WTC11 (cell line): ENCODE measurements at regions not wholly inside any gene's neighbourhood (a gene's known extent, or its start where the extent isn't known, plus 50 kb on each side); places are given as distances from the start of the nearest gene placed in this dataset.

Experiments
- ATAC-seq: fragments of 200-7000 bp; cut with Tn5 transposase; 2 replicates; pipeline ENCODE4 v1.10.0; 2021; ENCODE audit warnings: mild to moderate bottlenecking, moderate library complexity
- CTCF ChIA-PET: fragments of 300-600 bp; sonication (Branson Sonifier 250); formaldehyde crosslinking; loops from one replicate; lab custom pipeline; 2021; ENCODE audit warnings: antibody characterized with exemption; lab: Charles Lee
- POLR2A ChIA-PET: fragments of 350-600 bp; sonication (Branson Sonifier 250); formaldehyde crosslinking; loops from one replicate; lab custom pipeline; 2021; ENCODE audit warnings: antibody characterized with exemption; lab: Charles Lee
- DNase-seq: peaks from one replicate; pipeline ENCODE4 v3.0.0; 2021; ENCODE audit warnings: low spot score
- H3K27ac Mint-ChIP-seq: 2 replicates; pipeline ENCODE4 v1.8.0; 2021; ENCODE audit warnings: mixed read lengths
- H3K27me3 Mint-ChIP-seq: 2 replicates; pipeline ENCODE4 v1.8.0; 2021; ENCODE audit warnings: low read depth, mild to moderate bottlenecking, moderate library complexity, mixed read lengths
- H3K36me3 Mint-ChIP-seq: 2 replicates; pipeline ENCODE4 v1.8.0; 2021; ENCODE audit warnings: mixed read lengths
- H3K4me1 Mint-ChIP-seq: 2 replicates; pipeline ENCODE4 v1.8.0; 2022; ENCODE audit warnings: mixed read lengths
- H3K4me3 Mint-ChIP-seq: 2 replicates; pipeline ENCODE4 v1.8.0; 2021; ENCODE audit warnings: mild to moderate bottlenecking, moderate library complexity, mixed read lengths
- H3K9me3 Mint-ChIP-seq: 2 replicates; pipeline ENCODE4 v1.8.0; 2021; ENCODE audit warnings: mixed read lengths
- ATF3 ChIP-seq: sonication (generic); formaldehyde crosslinking; conservative IDR thresholded peaks from 2 replicates; pipeline ENCODE4 v1.8.1; 2022; ENCODE audit warnings: mild to moderate bottlenecking, missing genetic modification reagents
- CBFB ChIP-seq: sonication (generic); formaldehyde crosslinking; IDR thresholded peaks from 2 replicates; pipeline ENCODE4 v1.8.1; 2022; ENCODE audit warnings: mild to moderate bottlenecking, low read depth, missing genetic modification reagents
- CREB1 ChIP-seq: sonication (generic); formaldehyde crosslinking; IDR thresholded peaks from 2 replicates; pipeline ENCODE4 v1.8.0; 2023; ENCODE audit warnings: mild to moderate bottlenecking, missing genetic modification reagents
- E2F4 ChIP-seq: sonication (generic); formaldehyde crosslinking; IDR thresholded peaks from 2 replicates; pipeline ENCODE4 v1.8.1; 2022; ENCODE audit warnings: low read depth, mild to moderate bottlenecking, moderate library complexity, missing genetic modification reagents, borderline replicate concordance
- EMX1 ChIP-seq: fragments of 250-450 bp; sonication (Bioruptor Pico); IDR thresholded peaks from 2 replicates; pipeline ENCODE4 v1.8.0; 2021; ENCODE audit warnings: mild to moderate bottlenecking
- FOXJ3 ChIP-seq: sonication (generic); formaldehyde crosslinking; IDR thresholded peaks from 2 replicates; pipeline ENCODE4 v1.9.0; 2021; ENCODE audit warnings: missing genetic modification reagents, mild to moderate bottlenecking, borderline replicate concordance
- FOXP1 ChIP-seq: sonication (generic); formaldehyde crosslinking; IDR thresholded peaks from 2 replicates; pipeline ENCODE4 v1.8.0; 2022; ENCODE audit warnings: missing genetic modification reagents, mild to moderate bottlenecking, moderate library complexity, borderline replicate concordance
- GABPB1 ChIP-seq: sonication (generic); formaldehyde crosslinking; IDR thresholded peaks from 2 replicates; pipeline ENCODE4 v1.8.1; 2023; ENCODE audit warnings: mild to moderate bottlenecking, missing genetic modification reagents
- HMGA2 ChIP-seq: fragments of 250-450 bp; sonication (Bioruptor Pico); IDR thresholded peaks from 2 replicates; pipeline ENCODE4 v1.4.0; 2021; ENCODE audit warnings: mild to moderate bottlenecking, moderate library complexity
- HMGXB4 ChIP-seq: sonication (generic); formaldehyde crosslinking; IDR thresholded peaks from 2 replicates; pipeline ENCODE4 v1.8.1; 2023; ENCODE audit warnings: mild to moderate bottlenecking, moderate library complexity, missing genetic modification reagents
- JUN ChIP-seq: sonication (generic); formaldehyde crosslinking; IDR thresholded peaks from 2 replicates; pipeline ENCODE4 v1.8.0; 2023; ENCODE audit warnings: mild to moderate bottlenecking, missing genetic modification reagents
- NFATC4 ChIP-seq: fragments of 250-450 bp; sonication (Bioruptor Pico); IDR thresholded peaks from 2 replicates; pipeline ENCODE4 v1.9.0; 2021; ENCODE audit warnings: mild to moderate bottlenecking
- NFE2L1 ChIP-seq: sonication (generic); formaldehyde crosslinking; IDR thresholded peaks from 2 replicates; pipeline ENCODE4 v1.8.1; 2023; ENCODE audit warnings: missing genetic modification reagents
- NR3C1 ChIP-seq: sonication (generic); formaldehyde crosslinking; conservative IDR thresholded peaks from 2 replicates; pipeline ENCODE4 v1.8.1; 2023; ENCODE audit warnings: low read depth, mild to moderate bottlenecking, missing genetic modification reagents
- SP1 ChIP-seq: sonication (generic); formaldehyde crosslinking; conservative IDR thresholded peaks from 2 replicates; pipeline ENCODE4 v1.8.1; 2022; ENCODE audit warnings: missing genetic modification reagents
- TP53 ChIP-seq: sonication (generic); formaldehyde crosslinking; IDR thresholded peaks from 2 replicates; pipeline ENCODE4 v1.8.1; 2023; ENCODE audit warnings: mild to moderate bottlenecking, missing genetic modification reagents
- USF1 ChIP-seq: sonication (generic); formaldehyde crosslinking; IDR thresholded peaks from 2 replicates; pipeline ENCODE4 v1.8.0; 2022; ENCODE audit warnings: mild to moderate bottlenecking, missing genetic modification reagents
- ZBTB21 ChIP-seq: sonication (generic); formaldehyde crosslinking; IDR thresholded peaks from 2 replicates; pipeline ENCODE4 v1.8.1; 2023; ENCODE audit warnings: mild to moderate bottlenecking, missing genetic modification reagents, borderline replicate concordance
- ZNF121 ChIP-seq: sonication (generic); formaldehyde crosslinking; IDR thresholded peaks from 2 replicates; pipeline ENCODE4 v1.8.0; 2023; ENCODE audit warnings: missing genetic modification reagents
- ZNF232 ChIP-seq: sonication (generic); formaldehyde crosslinking; IDR thresholded peaks from 2 replicates; pipeline ENCODE4 v1.8.0; 2022; ENCODE audit warnings: mild to moderate bottlenecking, missing genetic modification reagents
- ZNF263 ChIP-seq: sonication (generic); formaldehyde crosslinking; IDR thresholded peaks from 2 replicates; pipeline ENCODE4 v1.8.1; 2022; ENCODE audit warnings: low read depth, mild to moderate bottlenecking, moderate library complexity, missing genetic modification reagents
- ZNF416 ChIP-seq: fragments of 250-450 bp; sonication (Bioruptor Pico); IDR thresholded peaks from 2 replicates; pipeline ENCODE4 v1.9.0; 2021; ENCODE audit warnings: mild to moderate bottlenecking, inconsistent platforms
- ZNF425 ChIP-seq: fragments of 250-450 bp; sonication (Bioruptor Pico); conservative IDR thresholded peaks from 2 replicates; pipeline ENCODE4 v1.9.0; 2021; ENCODE audit warnings: mild to moderate bottlenecking

GRCh38 chr10:81386817-81387216, 488.2 kb upstream of the NRG3 start (continued):
- no peak for TF ChIP-seq USF1
- TF ChIP-seq, all 79 proteins: peak for 0

- H3K4me3 Mint-ChIP-seq = no peak overlapping the region
- H3K36me3 Mint-ChIP-seq = no peaks in the 10 kb centered on the region
- no peak for DNase-seq
- no peaks in the 10 kb centered on the region for H3K27me3 Mint-ChIP-seq
- ATAC-seq = no peak
- CTCF ChIA-PET = no interaction called here
- no peak overlapping the region for H3K27ac Mint-ChIP-seq
- no peaks in the 10 kb centered on the region for H3K9me3 Mint-ChIP-seq
- no peak for TF ChIP-seq CBFB (CRISPR knock-in tag)
- no peak for TF ChIP-seq TP53
- TF ChIP-seq ZNF425 (CRISPR knock-in tag) = no peak
- no peak for TF ChIP-seq FOXJ3 (CRISPR knock-in tag)
- no peak for TF ChIP-seq NFATC4 (CRISPR knock-in tag)
- no peak for TF ChIP-seq ZNF416 (CRISPR knock-in tag)
- no peaks in the 10 kb centered on the region for H3K4me1 Mint-ChIP-seq
- POLR2A ChIA-PET = interaction anchor here (0.6 kb wide), 1 partner anchor 871 kb away, joined by 3 read pairs; no protein-coding TSS in a partner anchor
These were observed 471.5 kb upstream of the NRG3 start for GRCh38 chr10:81403451-81403850.

GRCh38 chr10:81405399-81405798, 469.6 kb upstream of the NRG3 start:
- ChIA-PET CTCF (no interaction called here), POLR2A (no interaction called here)
- Mint-ChIP-seq H3K36me3 (no peaks in the 10 kb centered on the region), H3K9me3 (no peaks in the 10 kb centered on the region), H3K27ac (no peak overlapping the region), H3K4me3 (no peak overlapping the region), H3K4me1 (peaks cover 1% of the 10 kb centered on the region; the same call in 1 of the 2 replicates), H3K27me3 (no peaks in the 10 kb centered on the region; the same call in 1 of the 2 replicates)
- no peak for ATAC-seq
- no peak for DNase-seq
- TF ChIP-seq JUN (CRISPR knock-in tag) (no peak), NFE2L1 (CRISPR knock-in tag) (no peak), SP1 (no peak), E2F4 (CRISPR knock-in tag) (no peak), ATF3 (no peak), ZBTB21 (CRISPR knock-in tag) (no peak), HMGXB4 (CRISPR knock-in tag) (no peak), ZNF263 (no peak), ZNF121 (CRISPR knock-in tag) (no peak), FOXP1 (CRISPR knock-in tag) (no peak), EMX1 (CRISPR knock-in tag) (no peak), HMGA2 (CRISPR knock-in tag) (no peak), CREB1 (CRISPR knock-in tag) (no peak), GABPB1 (CRISPR knock-in tag) (no peak), TP53 (no peak), ZNF232 (CRISPR knock-in tag) (no peak), NR3C1 (CRISPR knock-in tag) (no peak)
